H1 (cell line): ENCODE measurements at regions not wholly inside any gene's neighbourhood (a gene's known extent, or its start where the extent isn't known, plus 50 kb on each side); places are given as distances from the start of the nearest gene placed in this dataset.

Experiments
- CTCF ChIA-PET: fragments of 300-600 bp; sonication (Branson Sonifier 250); formaldehyde crosslinking; loops from one replicate; lab custom pipeline; 2021; ENCODE audit not compliant: partially characterized antibody; lab: Charles Lee
- POLR2A ChIA-PET: fragments of 300-600 bp; sonication (Branson Sonifier 250); formaldehyde crosslinking; loops from one replicate; lab custom pipeline; 2021; ENCODE audit warnings: inconsistent platforms; ENCODE audit not compliant: partially characterized antibody; lab: Charles Lee
- DNase-seq, 2 experiments: peaks; one replicate each; pipeline versions ENCODE4 v3.0.0 to v3.0.0-alpha.2; 2010 to 2022; ENCODE audit warnings: low spot score in 2 of 2, low read depth in 1 of 2, mixed read lengths in 1 of 2
- FAIRE-seq: peaks from 2 replicates; lab custom pipeline; 2011; peaks lifted over from hg19 to GRCh38; lab: Jason Lieb, UNC
- H2AFZ ChIP-seq: 2 replicates; pipeline ENCODE4 v1.8.1; 2012; ENCODE audit warnings: low read length, inconsistent platforms
- H2AK5ac ChIP-seq: 2 replicates; pipeline ENCODE4 v1.6.1; 2013; ENCODE audit warnings: low read depth, low read length
- H2BK120ac ChIP-seq: replicated peaks from 2 replicates; pipeline ENCODE3; 2013; ENCODE audit warnings: low read depth, low read length, inconsistent platforms
- H2BK12ac ChIP-seq: 2 replicates; pipeline ENCODE4 v1.6.1; 2013; ENCODE audit warnings: low read depth, low read length
- H2BK15ac ChIP-seq: 2 replicates; pipeline ENCODE4 v1.6.1; 2013; ENCODE audit warnings: low read length
- H2BK20ac ChIP-seq: 2 replicates; pipeline ENCODE4 v1.6.1; 2013; ENCODE audit warnings: low read length
- H2BK5ac ChIP-seq: 2 replicates; pipeline ENCODE4 v1.6.1; 2013; ENCODE audit warnings: low read depth, low read length
- H3K14ac ChIP-seq: 2 replicates; pipeline ENCODE4 v1.6.1; 2013; ENCODE audit warnings: inconsistent platforms; ENCODE audit not compliant: insufficient read length
- H3K18ac ChIP-seq: 2 replicates; pipeline ENCODE4 v1.6.1; 2013; ENCODE audit warnings: low read length; ENCODE audit errors: extremely low read depth
- H3K23ac ChIP-seq: 2 replicates; pipeline ENCODE4 v1.6.1; 2013; ENCODE audit warnings: inconsistent platforms; ENCODE audit not compliant: insufficient read length
- H3K23me2 ChIP-seq: 2 replicates; pipeline ENCODE4 v1.6.1; 2013; ENCODE audit warnings: low read depth, low read length
- H3K27ac ChIP-seq: 2 replicates; pipeline ENCODE4 v1.6.1; 2011; ENCODE audit warnings: low read depth, low read length, inconsistent platforms
- H3K27me3 ChIP-seq, 4 experiments: replicated peaks in 1 of 4; 1 replicate in 1 of 4; 2 replicates in 3 of 4; pipeline versions ENCODE4 v1.6.1 to v1.8.1; 2011 to 2013; ENCODE audit warnings: low read length in 3 of 4, mild to moderate bottlenecking in 3 of 4, inconsistent platforms in 2 of 4, mixed read lengths in 2 of 4, moderate library complexity in 1 of 4; ENCODE audit not compliant: control insufficient read depth in 3 of 4, insufficient read depth in 3 of 4; ENCODE audit errors: extremely low read depth in 1 of 4
- H3K36me3 ChIP-seq, 4 experiments: 2 replicates each; pipeline versions ENCODE4 v1.6.1 to v1.8.1; 2011 to 2013; ENCODE audit warnings: mild to moderate bottlenecking in 4 of 4, low read length in 3 of 4, moderate library complexity in 2 of 4, control low read depth in 1 of 4, inconsistent platforms in 1 of 4; ENCODE audit not compliant: insufficient read depth in 4 of 4, control insufficient read depth in 2 of 4
- H3K4ac ChIP-seq: replicated peaks from 2 replicates; pipeline ENCODE3; 2013; ENCODE audit warnings: low read length, low read depth, mixed read lengths, inconsistent platforms; ENCODE audit not compliant: insufficient read length
- H3K4me1 ChIP-seq, 4 experiments: replicated peaks in 1 of 4; 1 replicate in 1 of 4; 2 replicates in 3 of 4; pipeline versions ENCODE4 v1.6.1 to v1.8.1; 2011 to 2013; ENCODE audit warnings: low read length in 3 of 4, inconsistent platforms in 2 of 4, mixed read lengths in 1 of 4; ENCODE audit not compliant: insufficient read depth in 4 of 4, control insufficient read depth in 3 of 4
- H3K4me2 ChIP-seq, 2 experiments: 2 replicates each; pipeline versions ENCODE4 v1.6.1 to v1.8.1; 2011 to 2013; ENCODE audit warnings: low read depth in 2 of 2, low read length in 2 of 2, control low read depth in 1 of 2, inconsistent platforms in 1 of 2, mild to moderate bottlenecking in 1 of 2; ENCODE audit not compliant: insufficient read depth in 1 of 2
- H3K4me3 ChIP-seq, 4 experiments: fragments of 200-600, 300-600 bp in 1 of 4; sonication (generic), shearing (Covaris generic), sonication (Bioruptor Twin) in 1 of 4; 2 replicates each; pipeline versions ENCODE4 v1.5.1 to v1.8.1; 2011 to 2016; ENCODE audit warnings: low read length in 4 of 4, low read depth in 3 of 4, control low read depth in 2 of 4, inconsistent platforms in 2 of 4, mild to moderate bottlenecking in 2 of 4, mixed read lengths in 1 of 4, moderate library complexity in 1 of 4; ENCODE audit not compliant: insufficient read depth in 2 of 4; ENCODE audit errors: extremely low read depth in 1 of 4
- H3K56ac ChIP-seq: replicated peaks from 2 replicates; pipeline ENCODE3; 2013; ENCODE audit warnings: low read depth, mild to moderate bottlenecking, mixed read lengths, low read length, inconsistent platforms; ENCODE audit not compliant: insufficient read length
- H3K79me1 ChIP-seq: 2 replicates; pipeline ENCODE4 v1.6.1; 2013; ENCODE audit warnings: low read depth, low read length, control low read depth
- H3K79me2 ChIP-seq, 2 experiments: 2 replicates each; pipeline versions ENCODE4 v1.6.1 to v1.8.1; 2012 to 2013; ENCODE audit warnings: low read length in 2 of 2, mild to moderate bottlenecking in 2 of 2, inconsistent platforms in 1 of 2; ENCODE audit not compliant: insufficient read depth in 2 of 2, control insufficient read depth in 1 of 2
- H3K9ac ChIP-seq, 4 experiments: replicated peaks in 1 of 4; 1 replicate in 1 of 4; 2 replicates in 3 of 4; pipeline versions ENCODE4 v1.6.1 to v1.8.1; 2011 to 2013; ENCODE audit warnings: low read depth in 3 of 4, low read length in 3 of 4, control low read depth in 2 of 4, mild to moderate bottlenecking in 2 of 4, moderate library complexity in 2 of 4, inconsistent platforms in 1 of 4; ENCODE audit errors: extremely low read depth in 1 of 4
- H3K9me3 ChIP-seq, 2 experiments: 2 replicates each; pipeline versions ENCODE4 v1.6.1 to v1.8.1; 2012 to 2013; ENCODE audit warnings: mild to moderate bottlenecking in 2 of 2, moderate library complexity in 2 of 2, control low read depth in 1 of 2, inconsistent platforms in 1 of 2, low read depth in 1 of 2, low read length in 1 of 2, mixed read lengths in 1 of 2; ENCODE audit not compliant: insufficient read depth in 2 of 2
- H4K20me1 ChIP-seq, 2 experiments: replicated peaks in 1 of 2; 2 replicates each; pipeline versions ENCODE3 to v1.8.1; 2011 to 2013; ENCODE audit warnings: inconsistent platforms in 2 of 2, low read length in 2 of 2, mild to moderate bottlenecking in 1 of 2; ENCODE audit not compliant: insufficient read depth in 2 of 2, control insufficient read depth in 1 of 2
- H4K5ac ChIP-seq: 2 replicates; pipeline ENCODE4 v1.6.1; 2013; ENCODE audit warnings: low read length, low read depth, mixed read lengths, inconsistent platforms; ENCODE audit not compliant: insufficient read length
- H4K8ac ChIP-seq: 2 replicates; pipeline ENCODE4 v1.8.0; 2013; ENCODE audit warnings: mild to moderate bottlenecking, moderate library complexity, low read length, inconsistent platforms; ENCODE audit not compliant: insufficient read depth; ENCODE audit errors: extremely low read depth
- H4K91ac ChIP-seq: replicated peaks from 2 replicates; pipeline ENCODE3; 2013; ENCODE audit warnings: low read length, mixed read lengths, inconsistent platforms; ENCODE audit not compliant: insufficient read length
- MAX ChIP-seq: IDR thresholded peaks from 2 replicates; pipeline ENCODE4 v1.6.1; 2012; ENCODE audit warnings: inconsistent platforms
- SIRT6 ChIP-seq: IDR thresholded peaks from one replicate; pipeline ENCODE4 v1.7.1; 2012; ENCODE audit warnings: low read length, inconsistent platforms
- WGBS, 2 experiments: shearing (Covaris generic) in 1 of 2; methylation state at CpG; one replicate each; pipeline versions ENCODE4 v1.1.6 to v1.1.7; 2013 to 2015; ENCODE audit warnings: low lambda C conversion rate in 2 of 2, mixed read lengths in 2 of 2, inconsistent platforms in 1 of 2, low coverage in 1 of 2, missing lambda C conversion rate in 1 of 2; ENCODE audit not compliant: insufficient replicate concordance in 2 of 2, insufficient coverage in 1 of 2, insufficient read length in 1 of 2; ENCODE audit errors: extremely low coverage in 1 of 2, missing lambda C conversion rate in 1 of 2; 5-methylcytosine and 5-hydroxymethylcytosine counted together

GRCh38 chr16:26951950-26952349 is 114.8 kb upstream of the C16orf82 start:
- H2BK120ac ChIP-seq = no peak overlapping the region
- no peak overlapping the region for H2BK5ac ChIP-seq
- no peak for DNase-seq
- TF ChIP-seq SIRT6 (no peak), MAX (peak; percentile 70)
- TF ChIP-seq, all 59 proteins: peak for 1
- H3K23me2 ChIP-seq = no peaks in the 10 kb centered on the region
- no peaks in the 10 kb centered on the region for H4K20me1 ChIP-seq
- no peak overlapping the region for H3K4me2 ChIP-seq
- no peak overlapping the region for H2AFZ ChIP-seq
- no peak overlapping the region for H4K91ac ChIP-seq
- H2AK5ac ChIP-seq = no peak overlapping the region
- H3K14ac ChIP-seq = no peak overlapping the region
- 86% methylated on average over 9 of the region's 9 CpGs; no CpG with 5 or more reads in 1 of the 2 experiments for WGBS, 2 experiments
- no peak overlapping the region for H4K8ac ChIP-seq
- H3K9ac ChIP-seq = no peak overlapping the region
- no peaks in the 10 kb centered on the region; a peak in 1 of 7 replicates for H3K27me3 ChIP-seq
- no peaks in the 10 kb centered on the region for H3K79me1 ChIP-seq
- no peaks in the 10 kb centered on the region for H3K79me2 ChIP-seq
- H3K4me3 ChIP-seq = no peak overlapping the region
- no peaks in the 10 kb centered on the region for H3K4me1 ChIP-seq
- H3K56ac ChIP-seq = no peak overlapping the region
- no peak overlapping the region for H3K18ac ChIP-seq
- H3K36me3 ChIP-seq = no peaks in the 10 kb centered on the region
- H4K5ac ChIP-seq = no peak overlapping the region
- H3K23ac ChIP-seq = no peak overlapping the region
- H3K4ac ChIP-seq = no peak overlapping the region
- CTCF ChIA-PET = interaction anchor here (0.6 to 1.0 kb wide), 2 partner anchors 133 to 753 kb away, joined by 3 read pairs; no protein-coding TSS in a partner anchor
- H3K27ac ChIP-seq = no peak overlapping the region
- H2BK15ac ChIP-seq = no peak overlapping the region
- POLR2A ChIA-PET = no interaction called here
- H2BK20ac ChIP-seq = no peak overlapping the region
- no peak for FAIRE-seq
- no peak overlapping the region for H2BK12ac ChIP-seq
- no peaks in the 10 kb centered on the region for H3K9me3 ChIP-seq
